ENCODE measurements at regions not wholly inside any gene's neighbourhood (a gene's known extent, or its start where the extent isn't known, plus 50 kb on each side); places are given as distances from the start of the nearest gene placed in this dataset.
"Not testable (repeated sequence)": the region's sequence is repeated elsewhere in the genome, so short reads cannot be mapped to it uniquely, and the experiment has no call there.

GRCh38 chr13:67515895-67516294, 285.8 kb upstream of the PCDH9 start:
- H3K36me3 ChIP-seq, result no peaks in the 10 kb centered on the region
- ATAC-seq, result no peak
- H3K4me1 ChIP-seq, result no peaks in the 10 kb centered on the region
- no peak overlapping the region for H3K4me3 ChIP-seq
- TF ChIP-seq POLR2A (IDR thresholded peaks at IDR 0.05) (no peak), CTCF (IDR thresholded peaks at IDR 0.05) (no peak)
- H3K9me3 ChIP-seq, result no peaks in the 10 kb centered on the region
- no peaks in the 10 kb centered on the region for H3K27me3 ChIP-seq
- no peak overlapping the region for H3K27ac ChIP-seq
- intact Hi-C loops (cut with DNase I), result no loop called here
- no peak for DNase-seq
- 77 to 92% (median 88%) methylated on average over 1 of the region's 1 CpG for WGBS, 4 donors

GRCh38 chr13:67509018-67509417, 278.9 kb upstream of the PCDH9 start:
- H3K9me3 ChIP-seq, result no peaks in the 10 kb centered on the region
- TF ChIP-seq CTCF (IDR thresholded peaks at IDR 0.05) (no peak), POLR2A (IDR thresholded peaks at IDR 0.05) (no peak)
- H3K36me3 ChIP-seq, result no peaks in the 10 kb centered on the region
- no peak for DNase-seq
- ATAC-seq, result no peak
- H3K4me1 ChIP-seq, result no peaks in the 10 kb centered on the region
- intact Hi-C loops (cut with DNase I), result no loop called here
- WGBS, 4 donors, result 74 to 92% (median 84%) methylated on average over 3 to 5 of the region's 5 CpGs
- H3K27ac ChIP-seq, result no peak overlapping the region
- H3K4me3 ChIP-seq, result no peak overlapping the region
- H3K27me3 ChIP-seq, result no peaks in the 10 kb centered on the region

GRCh38 chr13:67508275-67508674, 278.1 kb upstream of the PCDH9 start:
- intact Hi-C loops (cut with DNase I); H3K4me3 ChIP-seq; H3K4me1 ChIP-seq; H3K9me3 ChIP-seq; H3K27me3 ChIP-seq; DNase-seq; ATAC-seq; H3K36me3 ChIP-seq; H3K27ac ChIP-seq: not testable (repeated sequence)
- WGBS, 4 donors, result 60 to 72% (median 69%) methylated on average over 1 of the region's 1 CpG

- intact Hi-C loops (cut with DNase I), result no loop called here
- Histone ChIP-seq H3K27ac (no peak overlapping the region), H3K27me3 (no peaks in the 10 kb centered on the region), H3K4me1 (no peaks in the 10 kb centered on the region), H3K4me3 (no peak overlapping the region), H3K9me3 (no peaks in the 10 kb centered on the region), H3K36me3 (no peaks in the 10 kb centered on the region)
- no peak for TF ChIP-seq POLR2A (IDR thresholded peaks at IDR 0.05)
- TF ChIP-seq CTCF (IDR thresholded peaks at IDR 0.05), result no peak
- no peak for DNase-seq
- ATAC-seq, result no peak
Measured at GRCh38 chr13:67506407-67506806, 276.3 kb upstream of the PCDH9 start.

- no peak for ATAC-seq
- TF ChIP-seq CTCF (IDR thresholded peaks at IDR 0.05) (no peak), POLR2A (IDR thresholded peaks at IDR 0.05) (no peak)
- Histone ChIP-seq H3K36me3 (no peaks in the 10 kb centered on the region), H3K4me1 (no peaks in the 10 kb centered on the region), H3K9me3 (no peaks in the 10 kb centered on the region), H3K27ac (no peak overlapping the region), H3K4me3 (no peak overlapping the region), H3K27me3 (no peaks in the 10 kb centered on the region)
- no peak for DNase-seq
- intact Hi-C loops (cut with DNase I), result no loop called here
Measured at GRCh38 chr13:67505376-67505775, 275.2 kb upstream of the PCDH9 start.

All from heart left ventricle (tissue), 16 donors.